Superior temporal gyrus (tissue), 1 donor: ENCODE measurements at regions not wholly inside any gene's neighbourhood (a gene's known extent, or its start where the extent isn't known, plus 50 kb on each side); places are given as distances from the start of the nearest gene placed in this dataset.

Source experiments
- DNase-seq: peaks from one replicate; pipeline ENCODE4 v3.0.0-alpha.2; 2016; ENCODE audit errors: extremely low spot score

GRCh38 chr17:77394540-77395295 lies 253.9 kb downstream of the SEC14L1 start:
- no peak for DNase-seq

- no peak for DNase-seq
These were observed 254.8 kb downstream of the SEC14L1 start for GRCh38 chr17:77395501-77396048.

- no peak for DNase-seq
These were observed 255.8 kb downstream of the SEC14L1 start for GRCh38 chr17:77396610-77397009.

GRCh38 chr17:77398274-77398673 lies 257.5 kb downstream of the SEC14L1 start:
- DNase-seq, result no peak

GRCh38 chr17:77399319-77399957 lies 258.7 kb downstream of the SEC14L1 start:
- DNase-seq, result no peak

GRCh38 chr17:77400445-77400870 lies 259.7 kb downstream of the SEC14L1 start:
- DNase-seq, result no peak

GRCh38 chr17:77402159-77402731 lies 261.5 kb downstream of the SEC14L1 start:
- DNase-seq, result no peak

- no peak for DNase-seq
These were observed 263.1 kb downstream of the SEC14L1 start for GRCh38 chr17:77403854-77404253.

- no peak for DNase-seq
These were observed 264.2 kb downstream of the SEC14L1 start for GRCh38 chr17:77404812-77405581.

GRCh38 chr17:77405867-77406732 lies 265.3 kb downstream of the SEC14L1 start:
- DNase-seq, result no peak

GRCh38 chr17:77407321-77408277 lies 266.8 kb downstream of the SEC14L1 start:
- DNase-seq, result no peak

- DNase-seq, result no peak
These were observed 267.5 kb downstream of the SEC14L1 start for GRCh38 chr17:77408284-77408683.

GRCh38 chr17:77409282-77410161 lies 268.8 kb downstream of the SEC14L1 start:
- DNase-seq, result no peak

GRCh38 chr17:77410470-77410869 lies 269.7 kb downstream of the SEC14L1 start:
- no peak for DNase-seq

- DNase-seq, result no peak
These were observed 274.1 kb downstream of the SEC14L1 start for GRCh38 chr17:77414811-77415400.

GRCh38 chr17:77416105-77416713 lies 275.4 kb downstream of the SEC14L1 start:
- DNase-seq, result no peak

GRCh38 chr17:77417575-77417974 lies 276.8 kb downstream of the SEC14L1 start:
- DNase-seq, result no peak

- DNase-seq, result no peak
These were observed 277.8 kb downstream of the SEC14L1 start for GRCh38 chr17:77418609-77419008.
